IMR-90 (cell line): ENCODE measurements at regions not wholly inside any gene's neighbourhood (a gene's known extent, or its start where the extent isn't known, plus 50 kb on each side); places are given as distances from the start of the nearest gene placed in this dataset.

Experiments
- ATAC-seq: fragments of 200-7000 bp; cut with Tn5 transposase; 2 replicates; pipeline ENCODE4 v1.9.1; 2020; ENCODE audit warnings: low read depth, mild to moderate bottlenecking, moderate library complexity
- BruUV-seq: library from RNA; stranded (reverse); fragments of 400-500 nt; replicated peaks from 2 replicates; lab custom pipeline; 2021; lab: Mats Ljungman, UMichigan
- CTCF ChIA-PET: fragments of 300-600 bp; formaldehyde crosslinking; extraction: SDS; loops from one replicate; lab custom pipeline; 2021; ENCODE audit warnings: antibody characterized with exemption; lab: Yijun Ruan, JAX
- POLR2A ChIA-PET: fragments of 300-600 bp; sonication (Branson Sonifier 250); formaldehyde crosslinking; loops from one replicate; lab custom pipeline; 2022; ENCODE audit warnings: antibody characterized with exemption; ENCODE audit not compliant: unreplicated experiment; lab: Charles Lee
- DNase-seq: peaks from one replicate; pipeline ENCODE4 v3.0.0; 2013
- H2AFZ ChIP-seq: replicated peaks from 2 replicates; pipeline ENCODE3; 2013; ENCODE audit warnings: low read length, mild to moderate bottlenecking; ENCODE audit not compliant: poor library complexity
- H2AK5ac ChIP-seq: 2 replicates; pipeline ENCODE4 v1.6.1; 2013; ENCODE audit warnings: low read depth, low read length, inconsistent platforms
- H2AK9ac ChIP-seq: replicated peaks from 2 replicates; pipeline ENCODE3; 2013; ENCODE audit warnings: mild to moderate bottlenecking, low read depth, low read length, moderate library complexity; ENCODE audit not compliant: poor library complexity
- H2BK120ac ChIP-seq: 2 replicates; pipeline ENCODE4 v1.6.1; 2013; ENCODE audit warnings: low read depth, low read length, inconsistent platforms
- H2BK15ac ChIP-seq: 3 replicates; pipeline ENCODE4 v1.6.1; 2013; ENCODE audit warnings: low read depth, low read length, inconsistent platforms
- H2BK20ac ChIP-seq: 2 replicates; pipeline ENCODE4 v1.6.1; 2013; ENCODE audit warnings: low read depth, mild to moderate bottlenecking, inconsistent platforms, low read length, moderate library complexity
- H2BK5ac ChIP-seq: 2 replicates; pipeline ENCODE4 v1.6.1; 2013; ENCODE audit warnings: mild to moderate bottlenecking, low read depth, low read length, inconsistent platforms; ENCODE audit not compliant: poor library complexity, severe bottlenecking
- H3K14ac ChIP-seq: replicated peaks from 2 replicates; pipeline ENCODE4 v1.6.1; 2013; ENCODE audit warnings: low read depth, low read length, inconsistent platforms
- H3K18ac ChIP-seq: 2 replicates; pipeline ENCODE4 v1.6.1; 2013; ENCODE audit warnings: low read depth, low read length, control low read depth
- H3K23ac ChIP-seq: 2 replicates; pipeline ENCODE4 v1.6.1; 2013; ENCODE audit warnings: low read depth, low read length, inconsistent platforms
- H3K27ac ChIP-seq: 2 replicates; pipeline ENCODE4 v1.5.1; 2013; ENCODE audit warnings: mild to moderate bottlenecking, control low read depth, low read length; ENCODE audit not compliant: insufficient read depth
- H3K27me3 ChIP-seq: 2 replicates; pipeline ENCODE4 v1.6.1; 2013; ENCODE audit warnings: low read length; ENCODE audit not compliant: control insufficient read depth, insufficient read depth
- H3K36me3 ChIP-seq: 2 replicates; pipeline ENCODE4 v1.6.1; 2013; ENCODE audit warnings: low read length, mixed read lengths; ENCODE audit not compliant: control insufficient read depth, insufficient read depth
- H3K4ac ChIP-seq: 2 replicates; pipeline ENCODE4 v1.6.1; 2013; ENCODE audit warnings: low read depth, low read length, inconsistent platforms
- H3K4me1 ChIP-seq: 2 replicates; pipeline ENCODE4 v1.6.1; 2013; ENCODE audit warnings: low read length, mixed read lengths; ENCODE audit not compliant: control insufficient read depth, insufficient read depth
- H3K4me2 ChIP-seq: 2 replicates; pipeline ENCODE4 v1.6.1; 2013; ENCODE audit warnings: low read depth, mild to moderate bottlenecking, control low read depth, low read length, moderate library complexity
- H3K4me3 ChIP-seq: 2 replicates; pipeline ENCODE4 v1.5.1; 2013; ENCODE audit warnings: low read depth, mild to moderate bottlenecking, control low read depth, low read length, moderate library complexity; ENCODE audit not compliant: insufficient read depth
- H3K56ac ChIP-seq: 2 replicates; pipeline ENCODE4 v1.6.1; 2013; ENCODE audit warnings: low read length, inconsistent platforms; ENCODE audit not compliant: insufficient read depth; ENCODE audit errors: extremely low read depth
- H3K79me1 ChIP-seq, 2 experiments: 2 replicates each; pipeline ENCODE4 v1.6.1; 2013; ENCODE audit warnings: low read length in 2 of 2, inconsistent platforms in 1 of 2, low read depth in 1 of 2
- H3K9ac ChIP-seq: 2 replicates; pipeline ENCODE4 v1.6.1; 2013; ENCODE audit warnings: low read depth, low read length, control low read depth
- H3K9me1 ChIP-seq: 2 replicates; pipeline ENCODE4 v1.6.1; 2013; ENCODE audit warnings: low read length, inconsistent platforms; ENCODE audit not compliant: insufficient read depth
- H3K9me3 ChIP-seq: 2 replicates; pipeline ENCODE4 v1.6.1; 2013; ENCODE audit warnings: low read length; ENCODE audit not compliant: control insufficient read depth, insufficient read depth
- H4K20me1 ChIP-seq: 2 replicates; pipeline ENCODE4 v1.6.1; 2013; ENCODE audit warnings: low read length, inconsistent platforms; ENCODE audit not compliant: insufficient read depth
- H4K5ac ChIP-seq: 2 replicates; pipeline ENCODE4 v1.6.1; 2013; ENCODE audit warnings: mild to moderate bottlenecking, low read depth, low read length, control low read depth
- H4K8ac ChIP-seq, 2 experiments: 2 replicates each; pipeline ENCODE4 v1.6.1; 2013; ENCODE audit warnings: low read depth in 2 of 2, low read length in 2 of 2, control low read depth in 1 of 2, inconsistent platforms in 1 of 2
- H4K91ac ChIP-seq: 2 replicates; pipeline ENCODE4 v1.6.1; 2013; ENCODE audit warnings: low read depth, low read length, inconsistent platforms; ENCODE audit not compliant: insufficient read depth
- BHLHE40 ChIP-seq: fragments of 150-350 bp; IDR thresholded peaks from 2 replicates; pipeline ENCODE4 v1.6.1; 2016; ENCODE audit warnings: mild to moderate bottlenecking, low read depth, low read length
- CEBPB ChIP-seq: IDR thresholded peaks from 2 replicates; pipeline ENCODE4 v1.6.1; 2012; ENCODE audit warnings: low read depth, low read length, improper control_type of control experiment
- CHD1 ChIP-seq: IDR thresholded peaks from 2 replicates; pipeline ENCODE4 v1.6.1; 2012; ENCODE audit warnings: low read depth, low read length, improper control_type of control experiment
- CTCF ChIP-seq: conservative IDR thresholded peaks from 2 replicates; pipeline ENCODE4 v1.5.1; 2012; ENCODE audit warnings: mild to moderate bottlenecking, low read depth, low read length, improper control_type of control experiment
- ELK1 ChIP-seq: fragments of 150-350 bp; IDR thresholded peaks from 2 replicates; pipeline ENCODE4 v1.6.1; 2016; ENCODE audit warnings: low read depth, mild to moderate bottlenecking, low read length, moderate library complexity, borderline replicate concordance
- FOS ChIP-seq: fragments of 150-350 bp; IDR thresholded peaks from 2 replicates; pipeline ENCODE4 v1.6.1; 2016; ENCODE audit warnings: low read depth, low read length
- MAZ ChIP-seq: IDR thresholded peaks from 2 replicates; pipeline ENCODE4 v1.6.1; 2012; ENCODE audit warnings: low read depth, mild to moderate bottlenecking, low read length, improper control_type of control experiment, moderate library complexity, borderline replicate concordance
- MXI1 ChIP-seq: IDR thresholded peaks from 2 replicates; pipeline ENCODE4 v1.6.1; 2012; ENCODE audit warnings: low read depth, mild to moderate bottlenecking, low read length, moderate library complexity, borderline replicate concordance
- NFE2L2 ChIP-seq: fragments of 150-350 bp; IDR thresholded peaks from 2 replicates; pipeline ENCODE4 v1.6.1; 2016; ENCODE audit warnings: low read depth, mild to moderate bottlenecking, low read length
- POLR2A ChIP-seq: IDR thresholded peaks from 2 replicates; pipeline ENCODE4 v1.6.1; 2012; ENCODE audit warnings: mild to moderate bottlenecking, low read depth, low read length
- RAD21 ChIP-seq: IDR thresholded peaks from 2 replicates; pipeline ENCODE4 v1.6.1; 2012; ENCODE audit warnings: low read length, improper control_type of control experiment
- RFX5 ChIP-seq: IDR thresholded peaks from 2 replicates; pipeline ENCODE4 v1.8.0; 2012; ENCODE audit warnings: low read depth, mild to moderate bottlenecking, low read length, moderate library complexity
- SMC3 ChIP-seq: fragments of 150-350 bp; IDR thresholded peaks from 2 replicates; pipeline ENCODE4 v1.6.1; 2016; ENCODE audit warnings: low read depth, mild to moderate bottlenecking, antibody characterized with exemption, low read length, moderate library complexity
- USF2 ChIP-seq: fragments of 150-350 bp; IDR thresholded peaks from 2 replicates; pipeline ENCODE4 v1.6.1; 2017; ENCODE audit warnings: mild to moderate bottlenecking, antibody characterized with exemption, low read length, low read depth
- WGBS, 2 experiments: methylation state at CpG; one replicate each; pipeline versions ENCODE4 v1.1.5 to v1.1.7; 2013; ENCODE audit warnings: missing lambda C conversion rate in 2 of 2; ENCODE audit not compliant: insufficient read length in 1 of 2; ENCODE audit errors: extremely low coverage in 2 of 2; 5-methylcytosine and 5-hydroxymethylcytosine counted together
- dilution Hi-C: fragments of 300-500 bp; cut with HindIII; formaldehyde crosslinking; loops from one replicate; pipeline ENCODE4 v1.14.3; 2018; ENCODE audit warnings: low sequenced_read_pairs; ENCODE audit not compliant: unreplicated experiment
- in situ Hi-C: fragments of 300-500 bp; cut with MboI; formaldehyde crosslinking; loops from 3 replicates; pipeline ENCODE4 v1.14.3; 2019; ENCODE audit warnings: low sequenced_read_pairs, inconsistent platforms, mixed read lengths
- intact Hi-C: fragments of 100-400 bp; cut with micrococcal nuclease; formaldehyde crosslinking; loops from 2 replicates; pipeline ENCODE4 v1.10.0; 2022

GRCh38 chr1:228996281-228996680 lies 261.0 kb downstream of the RHOU start:
- dilution Hi-C loops, result no loop called here
- Histone ChIP-seq H4K8ac (no peak overlapping the region), H3K36me3 (no peaks in the 10 kb centered on the region), H3K79me1 (no peaks in the 10 kb centered on the region), H3K4ac (no peak overlapping the region), H4K91ac (no peak overlapping the region), H3K14ac (no peak overlapping the region), H2AK5ac (no peak overlapping the region), H3K9me3 (no peaks in the 10 kb centered on the region), H3K4me3 (no peak overlapping the region), H3K56ac (no peak overlapping the region), H3K9ac (no peak overlapping the region), H3K9me1 (no peaks in the 10 kb centered on the region), H3K23ac (no peak overlapping the region), H2AK9ac (no peak overlapping the region), H3K4me2 (no peak overlapping the region), H2BK5ac (no peak overlapping the region), H3K27ac (no peak overlapping the region), H4K5ac (no peak overlapping the region), H2BK15ac (no peak overlapping the region), H3K18ac (no peak overlapping the region), H2AFZ (no peak overlapping the region), H3K27me3 (peaks cover 6% of the 10 kb centered on the region), H3K4me1 (no peaks in the 10 kb centered on the region; the same call in 1 of the 2 replicates), H2BK120ac (no peak overlapping the region), H4K20me1 (no peaks in the 10 kb centered on the region), H2BK20ac (no peak overlapping the region)
- in situ Hi-C loops, result no loop called here
- WGBS, 2 experiments, result 88% methylated on average over 4 of the region's 6 CpGs; no CpG with 5 or more reads in 1 of the 2 experiments
- ChIA-PET POLR2A (no interaction called here), CTCF (no interaction called here)
- DNase-seq (no peak), ATAC-seq (no peak)
- intact Hi-C loops, result no loop called here
- TF ChIP-seq MXI1 (no peak), CEBPB (no peak), RFX5 (no peak), MAZ (no peak), BHLHE40 (no peak), CHD1 (no peak), USF2 (no peak), ELK1 (no peak), POLR2A (no peak), RAD21 (no peak), CTCF (no peak), SMC3 (no peak), NFE2L2 (no peak), FOS (no peak)
- BruUV-seq, result no TSS peak
